HG03066 (cell line): ENCODE measurements at regions not wholly inside any gene's neighbourhood (a gene's known extent, or its start where the extent isn't known, plus 50 kb on each side); places are given as distances from the start of the nearest gene placed in this dataset.

Source experiments
- ATAC-seq: cut with Tn5 transposase; IDR thresholded peaks from one replicate; pipeline ENCODE4 v1.9.1; 2021; ENCODE audit warnings: low read depth; ENCODE audit not compliant: unreplicated experiment

DNA sequence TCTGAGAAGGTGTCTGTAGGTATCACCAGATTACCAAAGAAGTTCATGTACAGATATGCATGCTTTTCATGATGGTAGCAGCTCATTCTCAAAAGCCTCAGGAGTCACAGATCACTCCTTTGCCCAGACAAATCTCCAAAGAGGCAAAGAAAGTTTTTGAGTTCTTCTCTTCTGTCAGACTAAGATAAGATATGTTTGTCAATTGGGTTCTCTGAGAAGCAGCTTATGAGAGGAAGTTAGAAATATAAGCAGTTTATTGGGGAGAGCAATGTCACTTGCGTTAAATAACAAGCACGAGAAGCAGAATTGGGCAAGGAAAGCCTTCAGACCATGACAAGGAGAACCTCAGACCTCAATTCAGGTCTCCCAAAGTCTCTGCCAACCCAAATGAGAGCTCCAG is 219.2 kb upstream of the KLF4 start:
- no peak for ATAC-seq

DNA sequence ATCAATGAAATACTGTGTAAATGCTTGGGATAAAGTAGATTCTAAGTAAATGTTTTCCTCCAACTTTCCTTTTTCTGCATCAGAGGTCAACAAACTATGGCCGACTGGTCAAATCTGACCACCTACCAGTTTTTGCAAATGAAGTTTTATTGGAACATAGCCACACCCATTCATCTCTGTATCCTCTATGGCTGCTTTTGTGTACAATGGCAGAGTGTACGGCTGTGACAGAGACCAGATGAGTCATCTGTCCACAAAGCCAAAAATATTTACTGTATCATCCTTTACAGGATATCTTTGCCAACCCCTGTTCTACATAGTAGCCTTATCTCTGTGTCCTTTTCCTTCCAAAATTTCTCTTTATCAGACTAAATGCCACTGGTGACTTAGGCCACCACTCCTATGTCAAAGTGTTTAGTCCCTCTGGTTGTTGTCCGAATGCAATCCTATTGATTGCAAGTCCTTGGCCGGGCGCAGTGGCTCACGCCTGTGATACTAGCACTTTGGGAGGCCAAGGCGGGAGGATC is 218.4 kb upstream of the KLF4 start:
- ATAC-seq = no peak

GRCh38 chr9:107707428-107707837 is 217.9 kb upstream of the KLF4 start:
- ATAC-seq = no peak

DNA sequence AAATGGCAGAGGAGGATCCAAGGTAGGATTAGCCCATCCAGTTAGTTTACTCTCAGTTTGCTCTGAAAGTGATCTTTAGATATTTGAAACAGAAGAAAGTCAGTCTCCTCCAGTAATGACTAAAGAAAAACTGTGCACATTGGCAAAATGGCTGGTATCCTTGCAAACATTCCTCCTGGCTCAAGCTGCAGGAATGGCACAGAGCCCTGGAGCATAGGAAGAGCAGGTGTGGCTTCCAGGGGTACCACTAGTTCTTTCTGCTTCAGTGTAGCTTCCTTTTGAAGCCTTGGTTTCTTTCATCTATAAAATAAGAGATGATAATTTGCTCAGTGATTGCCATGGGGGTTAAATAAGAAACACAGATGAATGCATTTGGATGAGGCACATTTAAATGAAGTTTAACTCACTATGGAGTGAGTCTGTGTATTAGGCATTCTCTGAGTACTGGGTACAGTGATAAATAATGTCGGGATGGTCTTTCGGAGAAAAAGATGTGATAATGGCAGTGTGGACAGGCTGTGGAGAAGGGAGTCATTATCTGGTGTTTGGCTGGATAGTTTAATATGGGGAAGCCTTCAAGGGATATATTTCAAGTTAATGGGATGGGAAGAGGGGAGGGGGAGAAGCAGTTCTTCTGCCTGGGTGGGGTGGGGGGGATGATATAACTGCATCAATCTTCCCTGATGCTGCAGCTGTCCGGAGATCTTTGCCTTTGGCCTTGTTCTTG is 217.3 kb upstream of the KLF4 start:
- ATAC-seq = no peak

GRCh38 chr9:107705521-107705920 is 216.0 kb upstream of the KLF4 start:
- ATAC-seq = no peak

- no peak for ATAC-seq
Measured at GRCh38 chr9:107704774-107705173, 215.2 kb upstream of the KLF4 start.

- no peak for ATAC-seq
Measured at GRCh38 chr9:107703651-107704050, 214.1 kb upstream of the KLF4 start.

- ATAC-seq = no peak
Measured at GRCh38 chr9:107700847-107701246, 211.3 kb upstream of the KLF4 start.

DNA sequence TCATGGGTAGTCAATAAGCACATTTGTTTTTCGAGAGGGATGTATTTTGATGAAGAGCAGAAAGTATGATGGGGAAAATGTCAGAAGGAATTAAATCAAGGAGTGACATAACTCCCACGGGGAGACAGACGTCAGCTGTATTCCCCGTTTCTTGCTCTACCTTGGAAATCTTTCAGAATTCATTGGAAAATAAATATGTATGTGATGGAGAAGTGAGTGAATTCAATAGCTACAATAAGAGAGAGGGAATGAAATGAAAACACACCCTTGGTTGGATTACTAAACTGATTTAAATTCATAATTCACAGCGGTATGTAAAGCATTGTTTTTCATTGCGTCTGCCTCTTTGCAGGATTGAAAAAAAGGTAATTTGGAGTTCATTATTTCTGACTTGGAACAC is 209.7 kb upstream of the KLF4 start:
- ATAC-seq = no peak

DNA sequence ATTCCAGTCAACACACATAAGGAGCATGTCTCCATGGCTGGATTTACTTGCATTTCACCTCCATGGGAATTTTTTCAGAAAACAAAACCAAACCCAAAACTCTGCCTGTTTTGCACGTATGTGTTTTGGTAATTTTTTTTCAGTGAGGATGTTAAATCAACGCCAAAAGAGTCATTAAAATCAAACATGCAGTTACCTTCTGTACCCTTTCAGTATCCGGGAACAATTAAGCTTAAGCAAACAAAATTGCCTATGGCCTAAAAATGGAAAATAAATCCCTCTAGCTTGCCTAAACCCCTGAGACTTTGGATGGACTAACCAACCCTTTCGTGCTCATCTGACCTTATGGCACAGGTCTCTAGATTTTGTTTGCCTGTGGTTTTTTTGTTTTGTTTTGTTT is 209.2 kb upstream of the KLF4 start:
- no peak for ATAC-seq

DNA sequence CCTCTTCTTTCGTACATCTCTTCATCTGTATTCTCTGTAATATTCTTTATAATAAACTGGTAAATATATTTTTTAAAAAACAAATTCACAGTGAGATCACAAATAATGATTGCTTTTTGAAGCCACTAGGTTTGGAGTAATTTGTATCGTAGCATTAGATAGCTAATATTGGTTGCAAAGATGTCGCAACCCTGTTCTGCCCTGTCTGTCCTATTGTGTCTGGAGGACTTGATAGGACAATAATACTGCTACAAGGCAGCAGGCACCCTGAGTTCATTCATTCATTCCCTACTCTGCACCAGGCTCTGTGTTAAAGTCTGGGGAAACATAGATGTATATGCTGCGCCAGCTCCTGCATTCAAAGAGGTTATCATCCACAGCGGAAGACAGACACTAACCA is 206.7 kb upstream of the KLF4 start:
- no peak for ATAC-seq

DNA sequence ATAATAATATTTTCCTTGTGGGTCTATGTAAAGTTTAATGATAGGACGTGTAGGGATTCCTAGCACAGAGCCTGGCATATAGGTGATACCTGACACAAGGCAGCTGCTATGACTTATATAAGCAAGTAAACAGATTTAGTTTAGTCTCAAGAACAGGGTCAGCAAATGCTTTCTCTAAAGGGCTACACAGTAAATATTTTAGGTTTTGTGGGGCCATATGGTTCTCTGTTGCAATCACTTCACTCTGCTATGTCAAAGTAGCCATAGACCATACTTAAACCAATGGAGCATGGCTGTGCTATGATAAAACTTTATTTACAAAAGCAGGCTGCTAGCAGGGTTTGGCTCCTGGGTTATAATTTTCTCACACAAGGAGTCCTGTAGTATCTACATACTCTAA is 204.8 kb upstream of the KLF4 start:
- no peak for ATAC-seq

GRCh38 chr9:107693625-107694326 is 204.2 kb upstream of the KLF4 start:
- no peak for ATAC-seq

- no peak for ATAC-seq
Measured at GRCh38 chr9:107691664-107692063, 202.1 kb upstream of the KLF4 start.

GRCh38 chr9:107690021-107690420 is 200.5 kb upstream of the KLF4 start:
- no peak for ATAC-seq

DNA sequence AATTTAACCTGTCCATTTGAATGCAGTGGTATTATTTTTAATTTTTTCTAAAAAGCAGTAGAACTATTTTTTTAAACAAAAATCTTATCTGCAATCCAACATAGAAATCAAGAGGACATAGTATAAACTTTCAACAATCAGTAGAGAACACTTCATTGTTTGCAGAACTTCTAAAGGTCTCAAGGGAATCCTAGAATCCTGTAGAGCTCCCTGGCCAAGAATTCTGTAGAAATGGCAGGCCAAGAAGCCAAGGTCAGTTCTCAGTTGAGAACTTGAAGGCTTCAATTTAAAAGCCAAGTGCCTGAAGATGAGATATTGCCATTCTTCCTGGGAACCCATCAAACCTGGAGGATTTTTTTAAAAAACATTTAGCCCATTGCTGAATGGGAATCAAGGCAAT is 199.2 kb upstream of the KLF4 start:
- no peak for ATAC-seq

DNA sequence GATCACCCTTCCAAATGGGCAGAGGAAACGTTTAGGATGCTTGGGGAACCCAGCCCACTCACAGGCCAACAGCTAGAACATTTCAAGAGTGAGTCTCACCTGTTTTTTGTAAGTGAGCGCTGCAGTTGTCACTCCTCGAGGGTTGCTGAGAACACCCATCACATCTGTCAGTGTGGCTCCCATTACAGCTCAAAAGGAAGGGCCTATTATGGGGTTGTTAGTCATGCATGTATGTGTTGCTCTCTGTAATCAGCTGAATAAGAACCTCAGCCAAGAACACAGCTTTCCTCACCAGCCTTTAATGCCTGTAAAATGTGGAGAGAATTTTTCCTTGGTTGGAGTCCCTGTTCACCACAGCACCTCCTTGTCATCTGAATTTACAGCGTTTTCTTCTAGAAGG is 196.3 kb upstream of the KLF4 start:
- no peak for ATAC-seq

- ATAC-seq = no peak
Measured at GRCh38 chr9:107685376-107685775, 195.8 kb upstream of the KLF4 start.

GRCh38 chr9:107684224-107684623 is 194.7 kb upstream of the KLF4 start:
- ATAC-seq = no peak

GRCh38 chr9:107683566-107683965 is 194.0 kb upstream of the KLF4 start:
- ATAC-seq = no peak

- ATAC-seq = no peak
Measured at GRCh38 chr9:107681988-107682387, 192.4 kb upstream of the KLF4 start.
